Neural progenitor cell (in vitro differentiated cells): ENCODE measurements at regions not wholly inside any gene's neighbourhood (a gene's known extent, or its start where the extent isn't known, plus 50 kb on each side); places are given as distances from the start of the nearest gene placed in this dataset.

Experiments
- CTCF ChIP-seq: fragments of 200-600 bp; sonication (generic); IDR thresholded peaks from 2 replicates; pipeline ENCODE4 v1.5.1; 2017; ENCODE audit warnings: antibody characterized with exemption, mild to moderate bottlenecking
- EZH2 ChIP-seq: fragments of 200-600 bp; sonication (generic); IDR thresholded peaks from 2 replicates; pipeline ENCODE4 v1.6.1; 2017; ENCODE audit warnings: antibody characterized with exemption, mild to moderate bottlenecking, moderate library complexity

GRCh38 chr2:16009560-16009959, 69.2 kb downstream of the MYCN start:
- TF ChIP-seq CTCF: no peak
- TF ChIP-seq EZH2: no peak
